LNCaP clone FGC (cell line): ENCODE measurements at regions not wholly inside any gene's neighbourhood (a gene's known extent, or its start where the extent isn't known, plus 50 kb on each side); places are given as distances from the start of the nearest gene placed in this dataset.

ENCODE experiments used
- DNase-seq: peaks from one replicate; pipeline ENCODE4 v3.0.0-alpha.2; 2011; ENCODE audit warnings: low read depth
- H3K4me3 ChIP-seq: 2 replicates; pipeline ENCODE4 v1.5.1; 2011; ENCODE audit warnings: mild to moderate bottlenecking, low read depth, low read length, control low read depth
- CTCF ChIP-seq: IDR thresholded peaks from 2 replicates; pipeline ENCODE4 v1.5.1; 2012; ENCODE audit warnings: mild to moderate bottlenecking; ENCODE audit not compliant: control insufficient read depth, insufficient read depth; ENCODE audit errors: extremely low read depth

DNA sequence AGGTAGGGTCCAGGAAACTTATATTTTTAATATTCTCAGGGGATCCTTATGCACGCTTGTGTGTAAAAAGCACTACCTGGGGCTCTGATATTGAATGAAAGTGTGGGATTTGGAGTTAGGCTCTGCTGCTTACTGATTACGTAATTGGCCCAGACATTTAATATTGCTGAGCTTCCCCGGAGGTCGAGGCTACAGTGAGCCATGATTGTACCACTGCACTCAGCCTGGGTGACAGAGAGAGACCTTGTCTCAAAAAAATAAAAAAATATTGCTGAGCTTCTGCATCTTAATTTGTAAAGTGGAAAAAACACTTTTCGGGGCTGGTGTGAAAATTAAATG is 62.2 kb upstream of the KIF26B start:
- no peak overlapping the region for H3K4me3 ChIP-seq
- no peak for DNase-seq
- TF ChIP-seq CTCF, result no peak

DNA sequence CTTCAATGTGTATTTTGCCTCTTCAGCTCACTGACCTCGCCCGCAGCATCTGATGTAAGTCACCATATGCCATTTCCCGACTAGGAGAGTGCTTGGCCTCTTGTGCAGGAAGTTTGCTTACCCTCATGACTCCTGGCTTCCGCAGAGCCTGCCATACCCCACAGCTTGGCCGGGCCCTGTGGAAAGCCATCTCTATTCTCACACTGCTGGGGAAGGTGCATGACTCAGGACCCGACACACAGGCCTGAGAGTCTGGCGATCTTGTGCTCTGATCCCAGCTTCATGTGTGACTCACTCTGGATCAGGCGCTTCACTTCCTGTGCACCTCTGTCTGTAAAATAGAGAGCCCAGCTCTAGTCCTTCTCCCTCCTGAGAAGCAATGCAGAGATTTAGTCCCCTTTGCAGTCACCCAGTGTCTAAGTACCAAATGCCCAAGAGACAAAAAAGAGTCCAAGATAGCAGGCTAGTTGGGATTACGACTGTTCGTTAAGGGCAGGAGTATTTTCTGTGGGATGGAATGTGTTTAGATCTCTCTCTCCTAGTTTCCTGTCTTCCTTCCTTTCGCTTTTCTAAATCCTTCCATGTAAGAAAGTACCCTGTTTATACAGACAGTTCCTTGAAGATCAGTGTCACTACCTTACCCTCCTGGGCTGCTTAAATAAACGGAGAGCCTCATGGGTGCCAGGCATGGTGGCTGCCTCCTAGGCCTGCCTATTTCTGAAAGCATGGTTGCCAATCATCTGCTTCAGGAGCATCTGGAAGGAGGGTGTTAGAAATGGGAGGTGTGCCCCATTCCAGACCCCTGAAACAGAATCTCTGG is 62.8 kb upstream of the KIF26B start:
- TF ChIP-seq CTCF, result no peak
- no peak for DNase-seq

GRCh38 chr1:245091171-245091621 is 63.6 kb upstream of the KIF26B start:
- TF ChIP-seq CTCF, result no peak
- DNase-seq, result no peak

More for the DNA sequence above, 62.8 kb upstream of the KIF26B start:
- H3K4me3 ChIP-seq, result no peak overlapping the region

GRCh38 chr1:245090491-245091090 is 64.2 kb upstream of the KIF26B start:
- no peak for DNase-seq
- TF ChIP-seq CTCF, result no peak
- no peak overlapping the region for H3K4me3 ChIP-seq

More at GRCh38 chr1:245091171-245091621, 63.6 kb upstream of the KIF26B start:
- no peak overlapping the region for H3K4me3 ChIP-seq

GRCh38 chr1:245087723-245088122 is 67.1 kb upstream of the KIF26B start:
- H3K4me3 ChIP-seq, result no peak overlapping the region
- DNase-seq, result no peak
- TF ChIP-seq CTCF, result no peak

- no peak for DNase-seq
- H3K4me3 ChIP-seq, result no peak overlapping the region
These were observed 68.3 kb upstream of the KIF26B start for GRCh38 chr1:245086389-245086969.

More at GRCh38 chr1:245086389-245086969, 68.3 kb upstream of the KIF26B start:
- TF ChIP-seq CTCF, result no peak
